Panc1 (cell line): ENCODE measurements at regions not wholly inside any gene's neighbourhood (a gene's known extent, or its start where the extent isn't known, plus 50 kb on each side); places are given as distances from the start of the nearest gene placed in this dataset.

Experiments used
- CTCF ChIP-seq: fragments of 450-650 bp; IDR thresholded peaks from 2 replicates; pipeline ENCODE4 v1.5.1; 2017; ENCODE audit warnings: mild to moderate bottlenecking
- POLR2AphosphoS5 ChIP-seq: IDR thresholded peaks from 2 replicates; pipeline ENCODE4 v1.6.1; 2012; ENCODE audit warnings: mild to moderate bottlenecking, low read depth, low read length, moderate library complexity

GRCh38 chr6:7479801-7480266 is 61.6 kb upstream of the DSP start:
- TF ChIP-seq CTCF = no peak
- TF ChIP-seq POLR2AphosphoS5 = no peak
